ENCODE measurements at regions not wholly inside any gene's neighbourhood (a gene's known extent, or its start where the extent isn't known, plus 50 kb on each side); places are given as distances from the start of the nearest gene placed in this dataset.
A peak's percentile ranks its signal among the peaks of the same experiment; 100 is the strongest.

DNA sequence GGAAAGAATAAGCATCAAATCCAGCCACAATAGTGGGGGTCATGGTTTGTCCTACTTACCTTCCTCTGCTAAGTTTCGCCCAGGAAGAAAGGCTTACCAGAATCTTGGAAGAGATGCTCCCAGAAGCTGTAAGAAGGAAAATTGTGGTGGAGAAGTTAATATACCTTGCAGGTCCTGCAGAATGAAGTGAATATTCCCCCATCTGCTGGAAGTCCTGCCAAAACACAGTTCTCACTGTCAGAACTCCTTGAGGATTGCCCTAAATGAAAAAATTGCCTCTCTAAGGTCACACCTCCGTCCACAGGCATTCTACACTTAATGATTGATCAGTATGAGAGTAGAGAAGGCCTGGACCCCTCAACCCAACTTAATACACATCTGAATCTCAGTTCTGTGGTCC, 78.4 kb upstream of the RGS21 start:
- no peaks in the 10 kb centered on the region for H3K4me1 ChIP-seq (ENCODE audit: control insufficient read depth in 5 of 5, insufficient read depth in 5 of 5, low read length in 5 of 5)
- no peak overlapping the region for H3K27ac ChIP-seq (ENCODE audit: low read depth, low read length)

DNA sequence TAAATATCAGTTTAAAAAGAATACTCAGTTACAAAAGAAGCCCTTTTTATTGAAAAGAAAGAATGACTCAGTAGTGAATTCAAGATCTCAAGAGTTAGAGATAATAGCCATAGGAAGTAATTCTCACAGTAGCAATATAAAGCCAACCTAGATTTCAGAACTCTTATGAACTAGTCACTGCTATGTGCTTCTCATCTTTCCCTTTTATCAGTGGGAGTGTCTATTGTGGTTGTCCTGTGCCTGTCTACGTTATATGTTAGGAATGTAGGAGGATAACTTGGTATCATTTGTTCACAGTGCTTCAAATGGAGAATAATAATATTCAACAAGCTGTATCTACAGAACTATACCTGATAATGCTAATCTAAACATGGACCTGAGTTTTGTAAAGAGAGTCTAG, 73.1 kb upstream of the RGS21 start:
- Histone ChIP-seq H3K9me3 (ENCODE audit: control insufficient read depth in 5 of 5, low read length in 5 of 5) (peaks cover 5 to 22% (median 16%) of the 10 kb centered on the region in 5 donors), H3K27me3 (ENCODE audit: control insufficient read depth in 5 of 5, insufficient read depth in 4 of 5, low read length in 5 of 5) (no peaks in the 10 kb centered on the region), H3K9ac (ENCODE audit: low read length in 5 of 5) (no peak overlapping the region), H3K4me1 (ENCODE audit: control insufficient read depth in 5 of 5, insufficient read depth in 5 of 5, low read length in 5 of 5) (no peaks in the 10 kb centered on the region), H3K27ac (ENCODE audit: low read depth, low read length) (no peak overlapping the region), H3K36me3 (ENCODE audit: control insufficient read depth in 5 of 5, insufficient read depth in 5 of 5, low read length in 5 of 5) (no peaks in the 10 kb centered on the region), H3K4me3 (ENCODE audit: low read depth in 1 of 5, low read length in 5 of 5) (peak overlapping the region in 1 of 5 donors; percentile 0)

More for the DNA sequence above, 78.4 kb upstream of the RGS21 start:
- H3K9me3 ChIP-seq (ENCODE audit: control insufficient read depth in 5 of 5, low read length in 5 of 5): peaks cover 3 to 9% (median 4%) of the 10 kb centered on the region in 5 donors
- no peaks in the 10 kb centered on the region for H3K36me3 ChIP-seq (ENCODE audit: control insufficient read depth in 5 of 5, insufficient read depth in 5 of 5, low read length in 5 of 5)
- no peaks in the 10 kb centered on the region for H3K27me3 ChIP-seq (ENCODE audit: control insufficient read depth in 5 of 5, insufficient read depth in 4 of 5, low read length in 5 of 5)
- no peak overlapping the region for H3K9ac ChIP-seq (ENCODE audit: low read length in 5 of 5)
- no peak overlapping the region for H3K4me3 ChIP-seq (ENCODE audit: low read depth in 1 of 5, low read length in 5 of 5)

DNA sequence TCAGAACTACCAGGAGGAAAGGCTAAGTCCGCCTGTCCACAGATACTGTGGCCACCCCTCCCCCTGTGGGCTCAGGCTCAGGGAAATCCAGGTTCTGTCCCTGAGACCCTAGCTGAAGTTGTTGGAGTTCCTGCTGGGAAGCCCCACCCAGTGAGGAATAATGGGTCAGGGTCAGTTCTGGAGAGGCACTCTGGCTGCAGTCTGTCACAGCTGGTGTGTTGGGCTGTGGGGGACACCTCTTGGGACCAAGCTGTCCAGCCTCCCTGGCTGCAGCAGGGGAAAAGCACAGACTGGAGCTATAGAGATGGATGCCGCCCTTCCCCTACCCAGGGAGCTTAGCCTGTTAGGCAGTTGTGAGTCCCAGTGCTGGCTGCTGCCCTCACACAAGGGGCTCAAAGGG, 65.1 kb upstream of the RGS21 start:
- H3K27ac ChIP-seq (ENCODE audit: low read depth, low read length): no peak overlapping the region
- no peaks in the 10 kb centered on the region for H3K27me3 ChIP-seq (ENCODE audit: control insufficient read depth in 5 of 5, insufficient read depth in 4 of 5, low read length in 5 of 5)
- no peaks in the 10 kb centered on the region for H3K4me1 ChIP-seq (ENCODE audit: control insufficient read depth in 5 of 5, insufficient read depth in 5 of 5, low read length in 5 of 5)
- H3K9me3 ChIP-seq (ENCODE audit: control insufficient read depth in 5 of 5, low read length in 5 of 5): peaks cover 0 to 22% (median 9%) of the 10 kb centered on the region in 5 donors
- H3K4me3 ChIP-seq (ENCODE audit: low read depth in 1 of 5, low read length in 5 of 5): no peak overlapping the region
- no peaks in the 10 kb centered on the region for H3K36me3 ChIP-seq (ENCODE audit: control insufficient read depth in 5 of 5, insufficient read depth in 5 of 5, low read length in 5 of 5)
- H3K9ac ChIP-seq (ENCODE audit: low read length in 5 of 5): no peak overlapping the region

DNA sequence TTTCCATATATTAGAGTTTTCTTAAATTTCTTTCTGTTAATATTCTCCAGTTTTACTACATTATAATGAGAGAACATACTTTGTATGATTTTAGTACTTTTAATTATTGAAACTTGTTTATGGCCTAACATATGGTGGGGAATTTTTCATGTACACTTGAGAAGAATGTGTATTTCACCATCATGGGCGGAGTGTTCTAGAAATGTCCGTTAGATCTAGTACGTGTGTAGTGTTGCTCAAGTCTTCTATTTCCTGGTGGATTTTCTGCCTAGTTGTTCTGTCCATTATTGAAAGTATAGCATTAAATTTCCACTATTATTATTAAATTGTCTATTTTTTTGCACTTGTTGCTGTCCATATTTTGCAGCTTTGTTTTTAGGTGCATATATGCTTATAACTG, 64.0 kb upstream of the RGS21 start:
- no peak overlapping the region for H3K27ac ChIP-seq (ENCODE audit: low read depth, low read length)
- peaks cover 0 to 22% (median 9%) of the 10 kb centered on the region in 5 donors for H3K9me3 ChIP-seq (ENCODE audit: control insufficient read depth in 5 of 5, low read length in 5 of 5)
- H3K36me3 ChIP-seq (ENCODE audit: control insufficient read depth in 5 of 5, insufficient read depth in 5 of 5, low read length in 5 of 5): no peaks in the 10 kb centered on the region
- H3K9ac ChIP-seq (ENCODE audit: low read length in 5 of 5): no peak overlapping the region
- no peak overlapping the region for H3K4me3 ChIP-seq (ENCODE audit: low read depth in 1 of 5, low read length in 5 of 5)
- H3K27me3 ChIP-seq (ENCODE audit: control insufficient read depth in 5 of 5, insufficient read depth in 4 of 5, low read length in 5 of 5): no peaks in the 10 kb centered on the region
- no peaks in the 10 kb centered on the region for H3K4me1 ChIP-seq (ENCODE audit: control insufficient read depth in 5 of 5, insufficient read depth in 5 of 5, low read length in 5 of 5)

DNA sequence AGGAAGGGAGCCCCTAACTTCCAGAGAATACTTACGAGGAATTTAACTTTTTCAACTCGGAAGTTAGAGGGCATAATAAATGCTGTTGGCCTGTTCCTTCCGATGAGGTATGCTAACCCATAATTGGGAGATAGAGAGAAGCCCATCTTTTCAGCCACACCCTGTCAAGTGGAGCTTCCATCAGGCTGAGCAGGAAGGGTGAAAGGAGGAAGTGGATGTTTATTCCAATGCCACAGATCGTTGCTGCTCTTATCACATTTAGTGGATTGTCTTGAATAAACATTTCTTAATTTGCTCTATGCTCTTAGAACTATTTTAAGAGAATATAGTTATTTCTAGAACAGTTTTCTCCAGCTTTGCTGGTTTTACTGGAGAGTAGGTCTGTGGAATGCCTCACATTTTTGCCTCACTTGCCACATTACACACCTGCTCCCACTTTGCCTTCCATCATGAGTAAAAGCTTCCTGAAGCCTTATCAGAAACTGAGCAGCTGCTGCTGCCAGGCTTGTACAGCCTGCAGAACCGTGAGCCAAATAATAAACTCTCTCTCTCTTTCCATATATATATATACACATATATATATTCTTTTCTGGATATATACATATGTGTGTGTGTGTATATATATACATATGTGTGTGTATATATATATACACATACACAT, 60.0 kb upstream of the RGS21 start:
- no peak overlapping the region for H3K9ac ChIP-seq (ENCODE audit: low read length in 5 of 5)

DNA sequence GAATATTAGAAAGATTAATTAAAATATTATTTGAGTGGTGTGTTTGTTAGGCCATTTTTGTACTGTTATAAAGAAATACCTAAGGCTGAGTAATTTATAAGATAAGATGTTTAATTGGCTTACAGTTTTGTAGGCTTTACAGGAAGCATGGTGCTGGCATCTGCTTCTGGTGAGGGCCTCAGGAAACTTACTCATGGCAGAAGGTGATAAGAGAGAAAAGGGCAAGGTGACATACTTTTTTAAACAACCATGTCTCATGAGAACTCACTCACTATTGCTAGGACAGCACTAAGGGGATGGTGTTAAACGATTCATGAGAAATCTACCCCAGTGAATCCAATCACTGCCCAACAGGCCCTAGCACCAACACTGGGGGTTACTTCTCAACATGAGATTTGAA, 56.7 kb upstream of the RGS21 start:
- Histone ChIP-seq H3K27ac (ENCODE audit: low read depth, low read length) (no peak overlapping the region), H3K9ac (ENCODE audit: low read length in 5 of 5) (no peak overlapping the region), H3K36me3 (ENCODE audit: control insufficient read depth in 5 of 5, insufficient read depth in 5 of 5, low read length in 5 of 5) (no peaks in the 10 kb centered on the region), H3K9me3 (ENCODE audit: control insufficient read depth in 5 of 5, low read length in 5 of 5) (no peaks in the 10 kb centered on the region), H3K4me3 (ENCODE audit: low read depth in 1 of 5, low read length in 5 of 5) (no peak overlapping the region), H3K27me3 (ENCODE audit: control insufficient read depth in 5 of 5, insufficient read depth in 4 of 5, low read length in 5 of 5) (no peaks in the 10 kb centered on the region), H3K4me1 (ENCODE audit: control insufficient read depth in 5 of 5, insufficient read depth in 5 of 5, low read length in 5 of 5) (no peaks in the 10 kb centered on the region)

More for the DNA sequence above, 60.0 kb upstream of the RGS21 start:
- no peaks in the 10 kb centered on the region for H3K4me1 ChIP-seq (ENCODE audit: control insufficient read depth in 5 of 5, insufficient read depth in 5 of 5, low read length in 5 of 5)
- no peaks in the 10 kb centered on the region for H3K27me3 ChIP-seq (ENCODE audit: control insufficient read depth in 5 of 5, insufficient read depth in 4 of 5, low read length in 5 of 5)
- H3K9me3 ChIP-seq (ENCODE audit: control insufficient read depth in 5 of 5, low read length in 5 of 5): peaks cover 0 to 14% (median 4%) of the 10 kb centered on the region in 5 donors
- H3K4me3 ChIP-seq (ENCODE audit: low read depth in 1 of 5, low read length in 5 of 5): no peak overlapping the region
- no peak overlapping the region for H3K27ac ChIP-seq (ENCODE audit: low read depth, low read length)
- no peaks in the 10 kb centered on the region for H3K36me3 ChIP-seq (ENCODE audit: control insufficient read depth in 5 of 5, insufficient read depth in 5 of 5, low read length in 5 of 5)

DNA sequence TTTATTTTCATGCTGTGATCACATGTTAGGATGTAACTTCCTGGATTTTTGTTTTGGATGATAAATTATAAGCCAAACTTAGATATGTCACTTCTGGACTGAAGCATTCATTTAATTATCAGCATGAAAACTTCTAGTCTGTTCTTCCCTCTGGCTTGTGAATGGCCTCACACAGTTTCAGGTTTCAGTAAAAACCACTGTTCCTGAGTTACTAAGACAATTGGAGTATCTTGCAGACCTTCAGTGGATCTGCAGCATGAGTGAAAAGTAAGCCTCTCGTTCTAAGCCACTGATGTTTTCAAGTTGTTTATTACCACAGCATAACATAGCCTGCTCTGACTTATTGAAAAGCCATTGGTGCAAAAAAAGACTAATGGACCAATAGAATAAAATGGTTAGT, 55.3 kb upstream of the RGS21 start:
- H3K4me1 ChIP-seq (ENCODE audit: control insufficient read depth in 5 of 5, insufficient read depth in 5 of 5, low read length in 5 of 5): no peaks in the 10 kb centered on the region
- no peaks in the 10 kb centered on the region for H3K27me3 ChIP-seq (ENCODE audit: control insufficient read depth in 5 of 5, insufficient read depth in 4 of 5, low read length in 5 of 5)
- no peak overlapping the region for H3K4me3 ChIP-seq (ENCODE audit: low read depth in 1 of 5, low read length in 5 of 5)
- no peaks in the 10 kb centered on the region for H3K9me3 ChIP-seq (ENCODE audit: control insufficient read depth in 5 of 5, low read length in 5 of 5)
- H3K27ac ChIP-seq (ENCODE audit: low read depth, low read length): no peak overlapping the region
- H3K36me3 ChIP-seq (ENCODE audit: control insufficient read depth in 5 of 5, insufficient read depth in 5 of 5, low read length in 5 of 5): no peaks in the 10 kb centered on the region
- H3K9ac ChIP-seq (ENCODE audit: low read length in 5 of 5): no peak overlapping the region

DNA sequence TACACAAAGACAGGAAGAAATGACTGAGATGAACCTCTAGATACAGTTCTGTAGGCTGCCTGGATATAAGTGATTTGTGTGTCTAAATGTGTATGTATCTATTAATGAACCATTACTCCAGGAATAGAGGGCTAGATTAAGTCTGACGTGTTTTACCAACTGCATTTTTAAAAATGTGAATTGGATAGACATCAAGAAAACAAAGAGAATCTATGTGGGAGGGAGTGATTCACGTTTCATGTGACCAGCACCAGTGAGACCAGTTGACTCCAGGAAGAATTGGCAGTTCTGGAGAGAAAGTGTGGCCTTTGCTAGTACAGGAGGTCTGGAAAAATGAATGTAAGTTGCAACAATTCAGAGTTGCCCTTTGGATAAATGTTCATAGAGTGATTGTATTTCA, 53.4 kb upstream of the RGS21 start:
- no peaks in the 10 kb centered on the region for H3K9me3 ChIP-seq (ENCODE audit: control insufficient read depth in 5 of 5, low read length in 5 of 5)
- no peak overlapping the region for H3K27ac ChIP-seq (ENCODE audit: low read depth, low read length)
- no peak overlapping the region for H3K4me3 ChIP-seq (ENCODE audit: low read depth in 1 of 5, low read length in 5 of 5)
- H3K27me3 ChIP-seq (ENCODE audit: control insufficient read depth in 5 of 5, insufficient read depth in 4 of 5, low read length in 5 of 5): no peaks in the 10 kb centered on the region
- no peaks in the 10 kb centered on the region for H3K4me1 ChIP-seq (ENCODE audit: control insufficient read depth in 5 of 5, insufficient read depth in 5 of 5, low read length in 5 of 5)
- H3K9ac ChIP-seq (ENCODE audit: low read length in 5 of 5): no peak overlapping the region
- no peaks in the 10 kb centered on the region for H3K36me3 ChIP-seq (ENCODE audit: control insufficient read depth in 5 of 5, insufficient read depth in 5 of 5, low read length in 5 of 5)

DNA sequence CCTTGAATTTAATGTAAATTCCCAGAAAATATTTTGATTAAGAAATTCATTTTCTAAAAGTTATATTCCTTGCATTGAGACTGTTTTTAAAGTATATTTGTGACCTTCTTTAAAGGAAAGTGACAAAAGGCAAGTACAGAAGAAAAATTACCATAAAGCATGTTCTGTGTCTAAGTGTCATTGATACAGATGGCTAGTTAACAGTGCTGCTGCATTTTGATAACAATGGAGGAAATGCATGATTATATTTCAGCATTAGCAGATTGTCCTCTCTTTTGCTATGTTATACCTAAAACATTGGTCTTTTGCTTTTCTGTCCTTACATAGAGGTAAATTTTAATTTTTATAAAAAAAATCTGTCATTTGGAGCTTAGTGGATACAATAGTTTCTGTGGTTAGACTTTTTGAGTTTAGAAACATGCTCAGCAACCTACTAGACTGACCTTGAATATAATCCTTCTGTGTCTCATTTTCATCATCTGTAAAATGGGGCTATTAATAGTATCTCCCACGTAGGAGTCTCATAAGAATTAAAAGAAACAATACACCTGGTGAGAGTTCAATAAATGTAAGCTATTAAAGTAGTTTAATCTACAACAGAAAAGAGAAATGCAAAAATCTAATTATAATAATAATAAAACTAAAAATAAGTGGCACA, 51.1 kb upstream of the RGS21 start:
- H3K9ac ChIP-seq (ENCODE audit: low read length in 5 of 5): no peak overlapping the region
- H3K4me3 ChIP-seq (ENCODE audit: low read depth in 1 of 5, low read length in 5 of 5): no peak overlapping the region
- H3K4me1 ChIP-seq (ENCODE audit: control insufficient read depth in 5 of 5, insufficient read depth in 5 of 5, low read length in 5 of 5): no peaks in the 10 kb centered on the region
- no peaks in the 10 kb centered on the region for H3K9me3 ChIP-seq (ENCODE audit: control insufficient read depth in 5 of 5, low read length in 5 of 5)
- H3K27ac ChIP-seq (ENCODE audit: low read depth, low read length): no peak overlapping the region
- H3K36me3 ChIP-seq (ENCODE audit: control insufficient read depth in 5 of 5, insufficient read depth in 5 of 5, low read length in 5 of 5): no peaks in the 10 kb centered on the region
- no peaks in the 10 kb centered on the region for H3K27me3 ChIP-seq (ENCODE audit: control insufficient read depth in 5 of 5, insufficient read depth in 4 of 5, low read length in 5 of 5)

DNA sequence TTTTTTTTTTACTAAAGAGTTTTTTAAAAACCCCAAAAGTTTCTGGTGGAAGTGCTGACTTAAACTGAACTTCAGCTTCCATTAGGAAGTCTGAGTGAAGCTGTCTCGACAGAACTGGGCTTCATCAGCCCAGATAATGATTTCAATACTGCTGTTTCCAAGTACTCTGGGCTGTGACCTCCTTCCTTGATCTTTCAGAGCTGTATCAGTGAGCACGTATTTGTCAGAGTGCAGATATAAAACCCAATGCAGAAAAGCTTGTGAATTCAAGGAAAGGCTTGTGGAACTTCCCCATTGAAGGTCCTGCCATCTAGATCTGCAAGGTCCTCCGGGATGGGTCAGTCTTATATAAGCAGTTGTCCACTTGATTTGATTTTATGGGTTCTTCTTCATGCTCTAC, 50.1 kb upstream of the RGS21 start:
- no peaks in the 10 kb centered on the region for H3K36me3 ChIP-seq (ENCODE audit: control insufficient read depth in 5 of 5, insufficient read depth in 5 of 5, low read length in 5 of 5)
- H3K4me1 ChIP-seq (ENCODE audit: control insufficient read depth in 5 of 5, insufficient read depth in 5 of 5, low read length in 5 of 5): no peaks in the 10 kb centered on the region
- H3K27ac ChIP-seq (ENCODE audit: low read depth, low read length): no peak overlapping the region
- H3K4me3 ChIP-seq (ENCODE audit: low read depth in 1 of 5, low read length in 5 of 5): no peak overlapping the region
- no peaks in the 10 kb centered on the region for H3K27me3 ChIP-seq (ENCODE audit: control insufficient read depth in 5 of 5, insufficient read depth in 4 of 5, low read length in 5 of 5)
- H3K9ac ChIP-seq (ENCODE audit: low read length in 5 of 5): no peak overlapping the region
- no peaks in the 10 kb centered on the region for H3K9me3 ChIP-seq (ENCODE audit: control insufficient read depth in 5 of 5, low read length in 5 of 5)
